Spleen (tissue), 11 donors: ENCODE measurements at regions not wholly inside any gene's neighbourhood (a gene's known extent, or its start where the extent isn't known, plus 50 kb on each side); places are given as distances from the start of the nearest gene placed in this dataset.

ENCODE experiments used
- DNase-seq: peaks from one replicate; pipeline ENCODE4 v3.0.0-alpha.2; 2020
- H3K27ac ChIP-seq, 8 donors: fragments of 200-600 bp; sonication (generic) in 7 of 8; 1 replicate in 4 of 8; 2 replicates in 4 of 8; pipeline versions ENCODE4 v1.5.0 to v1.8.0; 2016 to 2021; ENCODE audit warnings: inconsistent platforms in 4 of 8, mild to moderate bottlenecking in 4 of 8, moderate library complexity in 1 of 8
- H3K27me3 ChIP-seq, 7 donors: fragments of 200-600 bp; sonication (generic) in 6 of 7; replicated peaks in 1 of 7; 1 replicate in 4 of 7; 2 replicates in 3 of 7; pipeline versions ENCODE4 v1.5.0 to v1.8.0; 2016 to 2021; ENCODE audit warnings: inconsistent platforms in 3 of 7, mild to moderate bottlenecking in 1 of 7
- H3K36me3 ChIP-seq, 6 donors: fragments of 200-600 bp; sonication (generic) in 5 of 6; 1 replicate in 4 of 6; 2 replicates in 2 of 6; pipeline versions ENCODE4 v1.5.0 to v1.8.0; 2016 to 2021; ENCODE audit warnings: inconsistent platforms in 2 of 6
- H3K4me1 ChIP-seq, 6 donors: fragments of 200-600 bp; sonication (generic) in 5 of 6; 1 replicate in 3 of 6; 2 replicates in 3 of 6; pipeline versions ENCODE4 v1.5.0 to v1.8.0; 2016 to 2021; ENCODE audit warnings: inconsistent platforms in 3 of 6
- H3K4me3 ChIP-seq, 8 donors: fragments of 200-600 bp; sonication (generic) in 7 of 8; 1 replicate in 4 of 8; 2 replicates in 4 of 8; pipeline versions ENCODE4 v1.5.0 to v1.8.0; 2016 to 2021; ENCODE audit warnings: inconsistent platforms in 4 of 8, mild to moderate bottlenecking in 4 of 8, moderate library complexity in 2 of 8
- H3K9me3 ChIP-seq, 8 donors: fragments of 200-600 bp; sonication (generic) in 7 of 8; 1 replicate in 4 of 8; 2 replicates in 4 of 8; pipeline versions ENCODE4 v1.5.0 to v1.8.0; 2016 to 2021; ENCODE audit warnings: inconsistent platforms in 4 of 8
- POLR2A ChIP-seq, 3 donors: fragments of 450-650 bp; IDR thresholded peaks; one replicate each; pipeline ENCODE4 v1.5.1; 2017; ENCODE audit warnings: antibody characterized with exemption in 3 of 3, mild to moderate bottlenecking in 1 of 3
- POLR2AphosphoS5 ChIP-seq, 3 donors: sonication (generic); formaldehyde crosslinking; IDR thresholded peaks; one replicate each; pipeline ENCODE4 v1.5.1; 2017; ENCODE audit warnings: antibody characterized with exemption in 3 of 3
- WGBS, 5 donors: extraction: QIAGEN DNeasy Blood & Tissue Kit in 3 of 5; methylation state at CpG; one replicate each; pipeline versions ENCODE4 v1.1.5 to v1.1.7; 2013 to 2018; 5-methylcytosine and 5-hydroxymethylcytosine counted together
- intact Hi-C: fragments of 100-400 bp; cut with DNase I; formaldehyde crosslinking; loops from one replicate; pipeline ENCODE4 v1.15.0; 2023; ENCODE audit warnings: low total_unique reads
- TF ChIP-seq, protein P1 (sequence below), 11 experiments: fragments of 200-600 bp in 7 of 11; fragments of 450-650 bp in 4 of 11; sonication (generic) in 4 of 11; IDR thresholded peaks in 8 of 11; conservative IDR thresholded peaks in 3 of 11; 1 replicate in 7 of 11; 2 replicates in 4 of 11; pipeline versions ENCODE4 v1.4.0 to v1.8.0; 2016 to 2021; ENCODE audit warnings: antibody characterized with exemption in 11 of 11, inconsistent platforms in 4 of 11, mild to moderate bottlenecking in 1 of 11
- donor health status: healthy with polysubstance abuse.
- donor health status: DM: no; HTN: no; CAD: no; lungs with moderate emphysema.
- donor health status: DM: no; HTN: no; CAD: no.
- donor health status: Bipolar disorder and iron deficiency.
- donor health status: healthy.
- donor health status: DM: no; HTN: no; CAD: no.
- donor health status: DM: yes; HTN: yes; CAD: no.

DNA sequence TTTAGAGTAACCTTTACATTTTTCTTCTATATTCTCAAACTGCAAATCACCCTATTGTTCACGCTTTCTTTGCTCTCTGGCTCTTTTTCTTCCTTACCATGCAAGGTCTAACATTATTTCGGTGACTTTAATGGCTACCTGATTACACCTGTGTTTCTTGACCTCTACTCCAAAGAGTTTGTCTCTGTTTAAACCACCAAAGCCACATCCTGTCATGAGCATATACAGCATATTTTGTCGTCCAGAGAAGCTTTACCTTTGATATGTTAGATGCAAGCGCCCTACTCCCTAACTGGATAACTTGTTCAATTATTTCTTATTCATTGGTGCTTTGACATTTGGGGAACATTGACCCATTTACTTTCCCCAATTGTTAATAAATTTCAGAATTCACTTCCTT, 565.1 kb upstream of the GCFC2 start:
- TF ChIP-seq, protein P1, sequence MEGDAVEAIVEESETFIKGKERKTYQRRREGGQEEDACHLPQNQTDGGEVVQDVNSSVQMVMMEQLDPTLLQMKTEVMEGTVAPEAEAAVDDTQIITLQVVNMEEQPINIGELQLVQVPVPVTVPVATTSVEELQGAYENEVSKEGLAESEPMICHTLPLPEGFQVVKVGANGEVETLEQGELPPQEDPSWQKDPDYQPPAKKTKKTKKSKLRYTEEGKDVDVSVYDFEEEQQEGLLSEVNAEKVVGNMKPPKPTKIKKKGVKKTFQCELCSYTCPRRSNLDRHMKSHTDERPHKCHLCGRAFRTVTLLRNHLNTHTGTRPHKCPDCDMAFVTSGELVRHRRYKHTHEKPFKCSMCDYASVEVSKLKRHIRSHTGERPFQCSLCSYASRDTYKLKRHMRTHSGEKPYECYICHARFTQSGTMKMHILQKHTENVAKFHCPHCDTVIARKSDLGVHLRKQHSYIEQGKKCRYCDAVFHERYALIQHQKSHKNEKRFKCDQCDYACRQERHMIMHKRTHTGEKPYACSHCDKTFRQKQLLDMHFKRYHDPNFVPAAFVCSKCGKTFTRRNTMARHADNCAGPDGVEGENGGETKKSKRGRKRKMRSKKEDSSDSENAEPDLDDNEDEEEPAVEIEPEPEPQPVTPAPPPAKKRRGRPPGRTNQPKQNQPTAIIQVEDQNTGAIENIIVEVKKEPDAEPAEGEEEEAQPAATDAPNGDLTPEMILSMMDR (IDR thresholded peaks at IDR 0.05 in 8 of 11, conservative IDR thresholded peaks at IDR 0.05 in 3 of 11) = no peak
- TF ChIP-seq POLR2A (IDR thresholded peaks at IDR 0.05) (no peak), POLR2AphosphoS5 (IDR thresholded peaks at IDR 0.05) (no peak)
- H3K27me3 ChIP-seq = no peaks in the 10 kb centered on the region
- intact Hi-C loops = no loop called here
- H3K27ac ChIP-seq = no peak overlapping the region
- DNase-seq = no peak
- peaks cover 0 to 7% (median 0%) of the 10 kb centered on the region in 6 donors for H3K4me1 ChIP-seq
- WGBS, 5 donors = 79 to 88% (median 83%) methylated on average over 4 of the region's 4 CpGs
- no peaks in the 10 kb centered on the region for H3K9me3 ChIP-seq
- H3K36me3 ChIP-seq = no peaks in the 10 kb centered on the region
- no peak overlapping the region for H3K4me3 ChIP-seq

DNA sequence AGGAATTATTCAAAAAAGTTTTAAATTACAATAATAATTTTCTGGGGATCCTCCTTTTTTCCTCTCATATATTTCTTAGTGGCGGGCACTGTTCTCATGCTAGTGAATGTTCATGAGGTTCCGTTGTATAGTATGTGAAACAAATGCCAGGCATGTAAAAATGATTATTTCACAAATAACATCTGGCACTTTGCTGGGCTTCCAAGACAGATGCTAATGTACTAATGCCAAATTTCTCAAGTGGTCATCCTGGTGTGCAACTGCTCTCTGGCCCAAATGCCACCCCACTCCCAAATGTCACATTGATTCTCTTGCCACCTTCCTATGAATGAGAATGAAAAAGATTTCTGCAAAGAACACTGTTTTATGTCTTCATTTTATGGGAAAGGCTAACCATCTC, 564.0 kb upstream of the GCFC2 start:
- TF ChIP-seq POLR2AphosphoS5 (IDR thresholded peaks at IDR 0.05) = no peak
- TF ChIP-seq, protein P1 (IDR thresholded peaks at IDR 0.05 in 8 of 11, conservative IDR thresholded peaks at IDR 0.05 in 3 of 11) = no peak
- TF ChIP-seq POLR2A (IDR thresholded peaks at IDR 0.05) = no peak
- no peak for DNase-seq
- no peaks in the 10 kb centered on the region for H3K27me3 ChIP-seq
- no peak overlapping the region for H3K4me3 ChIP-seq
- intact Hi-C loops = no loop called here
- H3K36me3 ChIP-seq = no peaks in the 10 kb centered on the region
- no peaks in the 10 kb centered on the region for H3K9me3 ChIP-seq
- no peaks in the 10 kb centered on the region for H3K4me1 ChIP-seq
- no peak overlapping the region for H3K27ac ChIP-seq
- WGBS, 5 donors = 92 to 98% (median 94%) methylated on average over 2 of the region's 2 CpGs

DNA sequence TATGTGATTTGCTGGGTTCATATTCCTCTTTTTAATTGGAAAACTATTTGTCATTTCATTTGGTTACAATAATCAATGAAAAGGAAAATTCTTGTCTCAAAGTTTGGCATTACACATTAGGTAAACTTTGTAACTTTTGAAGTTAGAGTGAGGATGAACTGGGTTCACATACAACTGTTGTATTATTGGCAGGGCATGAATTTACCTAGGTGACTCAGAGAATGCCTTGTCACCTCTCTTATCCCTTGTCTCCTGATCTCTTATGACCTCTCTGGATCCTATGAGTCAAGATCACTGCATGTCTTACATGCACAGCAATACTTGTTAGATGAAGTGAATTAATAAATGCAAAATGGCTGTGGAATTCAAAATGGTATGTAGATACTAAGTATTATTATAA, 563.4 kb upstream of the GCFC2 start:
- no peak for TF ChIP-seq POLR2AphosphoS5 (IDR thresholded peaks at IDR 0.05)
- no peak for TF ChIP-seq POLR2A (IDR thresholded peaks at IDR 0.05)
- TF ChIP-seq, protein P1 (IDR thresholded peaks at IDR 0.05 in 8 of 11, conservative IDR thresholded peaks at IDR 0.05 in 3 of 11) = no peak
- intact Hi-C loops = no loop called here
- H3K36me3 ChIP-seq = no peaks in the 10 kb centered on the region
- no peak overlapping the region for H3K27ac ChIP-seq
- no peak for DNase-seq
- no peaks in the 10 kb centered on the region for H3K27me3 ChIP-seq
- no peaks in the 10 kb centered on the region for H3K9me3 ChIP-seq
- no peak overlapping the region for H3K4me3 ChIP-seq
- H3K4me1 ChIP-seq = no peaks in the 10 kb centered on the region

DNA sequence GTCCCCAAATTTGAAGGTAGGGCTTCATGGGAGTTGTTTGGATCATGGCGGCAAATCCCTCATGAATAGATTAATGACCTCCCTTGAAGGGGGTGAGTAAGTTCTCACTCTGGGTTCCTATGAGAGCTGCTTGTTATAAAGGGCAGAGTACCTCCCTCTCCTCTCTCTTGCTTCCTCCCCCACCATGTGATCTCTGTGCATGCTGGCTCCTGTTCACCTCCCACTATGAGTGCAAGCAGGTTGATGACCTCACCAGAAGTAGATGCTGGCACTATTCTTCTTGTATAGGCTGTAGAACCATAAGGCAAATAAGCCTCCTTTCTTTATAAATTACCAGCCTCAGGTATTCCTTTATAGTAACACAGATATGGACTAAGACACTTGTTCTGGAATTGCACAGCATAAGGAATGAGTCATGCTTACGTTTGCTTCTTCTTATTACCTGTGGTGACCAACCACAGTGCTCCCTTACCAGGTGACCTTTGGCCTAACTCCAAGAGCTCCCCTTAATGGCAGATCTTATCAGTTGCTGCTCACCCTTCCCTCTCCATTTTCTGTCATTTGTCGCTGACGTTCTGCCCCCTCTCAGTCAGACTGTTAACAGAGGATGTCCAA, 559.5 kb upstream of the GCFC2 start:
- TF ChIP-seq, protein P1 (IDR thresholded peaks at IDR 0.05 in 8 of 11, conservative IDR thresholded peaks at IDR 0.05 in 3 of 11) = no peak
- TF ChIP-seq POLR2A (IDR thresholded peaks at IDR 0.05) (no peak), POLR2AphosphoS5 (IDR thresholded peaks at IDR 0.05) (no peak)
- intact Hi-C loops = no loop called here
- no peak overlapping the region for H3K4me3 ChIP-seq
- H3K27me3 ChIP-seq = no peaks in the 10 kb centered on the region
- H3K36me3 ChIP-seq = no peaks in the 10 kb centered on the region
- WGBS, 5 donors = 75 to 83% (median 80%) methylated on average over 4 of the region's 4 CpGs
- no peak overlapping the region for H3K27ac ChIP-seq
- peaks cover 0 to 3% (median 0%) of the 10 kb centered on the region in 8 donors for H3K9me3 ChIP-seq
- DNase-seq = no peak
- H3K4me1 ChIP-seq = no peaks in the 10 kb centered on the region
